ENCODE measurements at regions not wholly inside any gene's neighbourhood (a gene's known extent, or its start where the extent isn't known, plus 50 kb on each side); places are given as distances from the start of the nearest gene placed in this dataset.

- no peak for ATAC-seq (ENCODE audit: low FRiP score)
- no peak for DNase-seq (ENCODE audit: low spot score)
- TF ChIP-seq, protein P1, sequence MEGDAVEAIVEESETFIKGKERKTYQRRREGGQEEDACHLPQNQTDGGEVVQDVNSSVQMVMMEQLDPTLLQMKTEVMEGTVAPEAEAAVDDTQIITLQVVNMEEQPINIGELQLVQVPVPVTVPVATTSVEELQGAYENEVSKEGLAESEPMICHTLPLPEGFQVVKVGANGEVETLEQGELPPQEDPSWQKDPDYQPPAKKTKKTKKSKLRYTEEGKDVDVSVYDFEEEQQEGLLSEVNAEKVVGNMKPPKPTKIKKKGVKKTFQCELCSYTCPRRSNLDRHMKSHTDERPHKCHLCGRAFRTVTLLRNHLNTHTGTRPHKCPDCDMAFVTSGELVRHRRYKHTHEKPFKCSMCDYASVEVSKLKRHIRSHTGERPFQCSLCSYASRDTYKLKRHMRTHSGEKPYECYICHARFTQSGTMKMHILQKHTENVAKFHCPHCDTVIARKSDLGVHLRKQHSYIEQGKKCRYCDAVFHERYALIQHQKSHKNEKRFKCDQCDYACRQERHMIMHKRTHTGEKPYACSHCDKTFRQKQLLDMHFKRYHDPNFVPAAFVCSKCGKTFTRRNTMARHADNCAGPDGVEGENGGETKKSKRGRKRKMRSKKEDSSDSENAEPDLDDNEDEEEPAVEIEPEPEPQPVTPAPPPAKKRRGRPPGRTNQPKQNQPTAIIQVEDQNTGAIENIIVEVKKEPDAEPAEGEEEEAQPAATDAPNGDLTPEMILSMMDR (IDR thresholded peaks at IDR 0.05) = no peak
Measured at GRCh38 chr6:25113436-25113835, 165.7 kb upstream of the CARMIL1 start.

DNA sequence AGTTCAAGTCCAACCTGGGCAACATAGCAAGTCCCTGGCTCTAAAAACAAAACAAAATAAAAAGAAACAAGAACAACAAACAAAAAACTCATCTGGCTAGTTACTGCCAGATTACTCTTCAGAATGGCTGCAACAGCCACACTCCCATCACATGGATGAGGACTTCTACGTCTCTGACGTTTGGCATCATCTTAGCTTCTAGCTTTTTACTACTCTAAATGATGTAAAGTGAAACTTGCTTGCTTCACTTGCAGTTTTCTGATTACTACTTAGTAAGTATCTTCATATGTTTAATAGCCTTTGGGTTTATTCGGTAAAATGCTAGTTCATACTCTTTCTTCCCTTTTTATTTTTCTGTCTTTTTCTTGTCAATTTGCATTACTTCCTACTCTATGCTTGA, 161.1 kb upstream of the CARMIL1 start:
- no peak for DNase-seq (ENCODE audit: low spot score)
- no peak for ATAC-seq (ENCODE audit: low FRiP score)
- TF ChIP-seq, protein P1 (IDR thresholded peaks at IDR 0.05) = no peak

DNA sequence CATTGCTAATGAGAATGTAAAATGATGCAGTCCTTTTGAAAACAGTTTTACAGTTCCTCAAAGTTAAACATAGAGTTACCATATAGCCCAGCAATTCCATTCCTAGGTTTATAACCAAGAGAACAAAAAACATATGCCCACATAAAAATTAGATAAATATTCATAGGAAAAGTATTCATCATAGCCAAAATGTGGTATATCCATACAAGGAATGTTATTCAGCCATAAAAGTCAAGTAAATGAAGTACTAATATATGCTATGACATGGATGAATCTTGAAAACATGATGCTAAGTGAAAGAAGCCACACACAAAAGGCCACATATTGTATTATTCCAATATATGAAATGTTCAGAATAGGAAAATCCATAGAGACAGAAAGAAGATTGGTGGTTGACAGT, 158.0 kb upstream of the CARMIL1 start:
- DNase-seq (ENCODE audit: low spot score) (no peak), ATAC-seq (ENCODE audit: low FRiP score) (no peak)
- TF ChIP-seq, protein P1 (IDR thresholded peaks at IDR 0.05) = no peak

GRCh38 chr6:25122001-25122400, 157.2 kb upstream of the CARMIL1 start:
- TF ChIP-seq, protein P1 (IDR thresholded peaks at IDR 0.05) = no peak
- no peak for DNase-seq (ENCODE audit: low spot score)
- no peak for ATAC-seq (ENCODE audit: low FRiP score)

DNA sequence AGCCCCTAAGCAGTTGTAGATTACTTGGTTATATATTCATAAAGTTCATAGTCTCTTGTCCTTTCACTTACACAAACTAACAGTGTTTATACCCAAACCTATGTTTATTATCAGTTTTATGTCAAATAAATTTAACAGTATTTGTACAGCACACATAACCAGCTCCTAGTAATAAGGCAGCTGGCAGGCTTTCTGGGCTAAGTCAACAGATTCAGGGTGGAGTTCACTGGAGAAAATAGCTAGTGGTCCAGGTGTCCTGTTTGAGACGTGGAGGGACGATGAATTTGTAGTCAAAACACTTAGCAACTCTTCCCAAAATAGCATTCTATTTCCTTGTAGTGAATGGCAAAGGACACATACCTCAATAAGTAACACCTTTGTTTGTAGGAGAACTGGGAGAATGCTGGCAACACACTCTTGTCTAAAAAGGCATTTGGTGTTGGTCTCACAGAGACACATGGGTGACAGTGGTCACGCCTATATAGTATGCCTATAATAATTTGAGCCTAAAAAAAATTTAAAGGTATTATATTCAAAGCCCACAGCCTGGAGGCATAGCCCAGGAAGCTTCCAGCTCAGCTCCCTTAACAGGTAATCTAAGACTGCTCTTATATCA, 156.4 kb upstream of the CARMIL1 start:
- DNase-seq (ENCODE audit: low spot score) = no peak
- TF ChIP-seq, protein P1 (IDR thresholded peaks at IDR 0.05) = no peak
- ATAC-seq (ENCODE audit: low FRiP score) = no peak

- TF ChIP-seq, protein P1 (IDR thresholded peaks at IDR 0.05) = no peak
- no peak for ATAC-seq (ENCODE audit: low FRiP score)
- DNase-seq (ENCODE audit: low spot score) = no peak
Measured at GRCh38 chr6:25124216-25124715, 154.9 kb upstream of the CARMIL1 start.

DNA sequence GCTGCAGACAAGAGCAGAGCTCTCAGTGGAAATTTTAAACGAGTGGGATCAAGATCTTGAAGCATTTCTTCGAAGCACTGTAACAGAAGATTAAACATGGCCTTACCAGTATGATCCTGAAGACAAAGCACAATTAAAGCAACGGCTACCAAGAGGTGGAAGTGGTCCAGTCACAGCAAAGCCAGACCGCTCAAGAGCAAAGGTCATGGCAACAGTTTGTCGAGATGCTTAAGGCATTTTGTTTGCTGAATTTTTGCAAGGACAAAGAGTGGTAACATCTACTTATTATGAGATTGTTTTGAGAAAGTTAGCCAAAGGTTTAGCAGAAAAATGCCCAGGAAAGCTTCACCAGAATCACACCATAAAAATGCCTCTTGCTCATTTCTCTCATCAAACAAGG, 153.4 kb upstream of the CARMIL1 start:
- ATAC-seq (ENCODE audit: low FRiP score) = no peak

More for the DNA sequence above, 153.4 kb upstream of the CARMIL1 start:
- no peak for DNase-seq (ENCODE audit: low spot score)
- TF ChIP-seq, protein P1 (IDR thresholded peaks at IDR 0.05) = no peak

Measured in omental fat pad (tissue), 3 donors.